H1 (cell line): ENCODE measurements at regions not wholly inside any gene's neighbourhood (a gene's known extent, or its start where the extent isn't known, plus 50 kb on each side); places are given as distances from the start of the nearest gene placed in this dataset.

Experiments
- CTCF ChIA-PET: fragments of 300-600 bp; sonication (Branson Sonifier 250); formaldehyde crosslinking; loops from one replicate; lab custom pipeline; 2021; ENCODE audit not compliant: partially characterized antibody; lab: Charles Lee
- POLR2A ChIA-PET: fragments of 300-600 bp; sonication (Branson Sonifier 250); formaldehyde crosslinking; loops from one replicate; lab custom pipeline; 2021; ENCODE audit warnings: inconsistent platforms; ENCODE audit not compliant: partially characterized antibody; lab: Charles Lee
- DNase-seq, 2 experiments: peaks; one replicate each; pipeline versions ENCODE4 v3.0.0 to v3.0.0-alpha.2; 2010 to 2022; ENCODE audit warnings: low spot score in 2 of 2, low read depth in 1 of 2, mixed read lengths in 1 of 2
- FAIRE-seq: peaks from 2 replicates; lab custom pipeline; 2011; peaks lifted over from hg19 to GRCh38; lab: Jason Lieb, UNC
- H2AFZ ChIP-seq: 2 replicates; pipeline ENCODE4 v1.8.1; 2012; ENCODE audit warnings: low read length, inconsistent platforms
- H2AK5ac ChIP-seq: 2 replicates; pipeline ENCODE4 v1.6.1; 2013; ENCODE audit warnings: low read depth, low read length
- H2BK120ac ChIP-seq: replicated peaks from 2 replicates; pipeline ENCODE3; 2013; ENCODE audit warnings: low read depth, low read length, inconsistent platforms
- H2BK12ac ChIP-seq: 2 replicates; pipeline ENCODE4 v1.6.1; 2013; ENCODE audit warnings: low read depth, low read length
- H2BK15ac ChIP-seq: 2 replicates; pipeline ENCODE4 v1.6.1; 2013; ENCODE audit warnings: low read length
- H2BK20ac ChIP-seq: 2 replicates; pipeline ENCODE4 v1.6.1; 2013; ENCODE audit warnings: low read length
- H2BK5ac ChIP-seq: 2 replicates; pipeline ENCODE4 v1.6.1; 2013; ENCODE audit warnings: low read depth, low read length
- H3K14ac ChIP-seq: 2 replicates; pipeline ENCODE4 v1.6.1; 2013; ENCODE audit warnings: inconsistent platforms; ENCODE audit not compliant: insufficient read length
- H3K18ac ChIP-seq: 2 replicates; pipeline ENCODE4 v1.6.1; 2013; ENCODE audit warnings: low read length; ENCODE audit errors: extremely low read depth
- H3K23ac ChIP-seq: 2 replicates; pipeline ENCODE4 v1.6.1; 2013; ENCODE audit warnings: inconsistent platforms; ENCODE audit not compliant: insufficient read length
- H3K23me2 ChIP-seq: 2 replicates; pipeline ENCODE4 v1.6.1; 2013; ENCODE audit warnings: low read depth, low read length
- H3K27ac ChIP-seq: 2 replicates; pipeline ENCODE4 v1.6.1; 2011; ENCODE audit warnings: low read depth, low read length, inconsistent platforms
- H3K27me3 ChIP-seq, 4 experiments: replicated peaks in 1 of 4; 1 replicate in 1 of 4; 2 replicates in 3 of 4; pipeline versions ENCODE4 v1.6.1 to v1.8.1; 2011 to 2013; ENCODE audit warnings: low read length in 3 of 4, mild to moderate bottlenecking in 3 of 4, inconsistent platforms in 2 of 4, mixed read lengths in 2 of 4, moderate library complexity in 1 of 4; ENCODE audit not compliant: control insufficient read depth in 3 of 4, insufficient read depth in 3 of 4; ENCODE audit errors: extremely low read depth in 1 of 4
- H3K36me3 ChIP-seq, 4 experiments: 2 replicates each; pipeline versions ENCODE4 v1.6.1 to v1.8.1; 2011 to 2013; ENCODE audit warnings: mild to moderate bottlenecking in 4 of 4, low read length in 3 of 4, moderate library complexity in 2 of 4, control low read depth in 1 of 4, inconsistent platforms in 1 of 4; ENCODE audit not compliant: insufficient read depth in 4 of 4, control insufficient read depth in 2 of 4
- H3K4ac ChIP-seq: replicated peaks from 2 replicates; pipeline ENCODE3; 2013; ENCODE audit warnings: low read length, low read depth, mixed read lengths, inconsistent platforms; ENCODE audit not compliant: insufficient read length
- H3K4me1 ChIP-seq, 4 experiments: replicated peaks in 1 of 4; 1 replicate in 1 of 4; 2 replicates in 3 of 4; pipeline versions ENCODE4 v1.6.1 to v1.8.1; 2011 to 2013; ENCODE audit warnings: low read length in 3 of 4, inconsistent platforms in 2 of 4, mixed read lengths in 1 of 4; ENCODE audit not compliant: insufficient read depth in 4 of 4, control insufficient read depth in 3 of 4
- H3K4me2 ChIP-seq, 2 experiments: 2 replicates each; pipeline versions ENCODE4 v1.6.1 to v1.8.1; 2011 to 2013; ENCODE audit warnings: low read depth in 2 of 2, low read length in 2 of 2, control low read depth in 1 of 2, inconsistent platforms in 1 of 2, mild to moderate bottlenecking in 1 of 2; ENCODE audit not compliant: insufficient read depth in 1 of 2
- H3K4me3 ChIP-seq, 4 experiments: fragments of 200-600, 300-600 bp in 1 of 4; sonication (generic), shearing (Covaris generic), sonication (Bioruptor Twin) in 1 of 4; 2 replicates each; pipeline versions ENCODE4 v1.5.1 to v1.8.1; 2011 to 2016; ENCODE audit warnings: low read length in 4 of 4, low read depth in 3 of 4, control low read depth in 2 of 4, inconsistent platforms in 2 of 4, mild to moderate bottlenecking in 2 of 4, mixed read lengths in 1 of 4, moderate library complexity in 1 of 4; ENCODE audit not compliant: insufficient read depth in 2 of 4; ENCODE audit errors: extremely low read depth in 1 of 4
- H3K56ac ChIP-seq: replicated peaks from 2 replicates; pipeline ENCODE3; 2013; ENCODE audit warnings: low read depth, mild to moderate bottlenecking, mixed read lengths, low read length, inconsistent platforms; ENCODE audit not compliant: insufficient read length
- H3K79me1 ChIP-seq: 2 replicates; pipeline ENCODE4 v1.6.1; 2013; ENCODE audit warnings: low read depth, low read length, control low read depth
- H3K79me2 ChIP-seq, 2 experiments: 2 replicates each; pipeline versions ENCODE4 v1.6.1 to v1.8.1; 2012 to 2013; ENCODE audit warnings: low read length in 2 of 2, mild to moderate bottlenecking in 2 of 2, inconsistent platforms in 1 of 2; ENCODE audit not compliant: insufficient read depth in 2 of 2, control insufficient read depth in 1 of 2
- H3K9ac ChIP-seq, 4 experiments: replicated peaks in 1 of 4; 1 replicate in 1 of 4; 2 replicates in 3 of 4; pipeline versions ENCODE4 v1.6.1 to v1.8.1; 2011 to 2013; ENCODE audit warnings: low read depth in 3 of 4, low read length in 3 of 4, control low read depth in 2 of 4, mild to moderate bottlenecking in 2 of 4, moderate library complexity in 2 of 4, inconsistent platforms in 1 of 4; ENCODE audit errors: extremely low read depth in 1 of 4
- H3K9me3 ChIP-seq, 2 experiments: 2 replicates each; pipeline versions ENCODE4 v1.6.1 to v1.8.1; 2012 to 2013; ENCODE audit warnings: mild to moderate bottlenecking in 2 of 2, moderate library complexity in 2 of 2, control low read depth in 1 of 2, inconsistent platforms in 1 of 2, low read depth in 1 of 2, low read length in 1 of 2, mixed read lengths in 1 of 2; ENCODE audit not compliant: insufficient read depth in 2 of 2
- H4K20me1 ChIP-seq, 2 experiments: replicated peaks in 1 of 2; 2 replicates each; pipeline versions ENCODE3 to v1.8.1; 2011 to 2013; ENCODE audit warnings: inconsistent platforms in 2 of 2, low read length in 2 of 2, mild to moderate bottlenecking in 1 of 2; ENCODE audit not compliant: insufficient read depth in 2 of 2, control insufficient read depth in 1 of 2
- H4K5ac ChIP-seq: 2 replicates; pipeline ENCODE4 v1.6.1; 2013; ENCODE audit warnings: low read length, low read depth, mixed read lengths, inconsistent platforms; ENCODE audit not compliant: insufficient read length
- H4K8ac ChIP-seq: 2 replicates; pipeline ENCODE4 v1.8.0; 2013; ENCODE audit warnings: mild to moderate bottlenecking, moderate library complexity, low read length, inconsistent platforms; ENCODE audit not compliant: insufficient read depth; ENCODE audit errors: extremely low read depth
- H4K91ac ChIP-seq: replicated peaks from 2 replicates; pipeline ENCODE3; 2013; ENCODE audit warnings: low read length, mixed read lengths, inconsistent platforms; ENCODE audit not compliant: insufficient read length
- BCL11A ChIP-seq, 2 experiments: IDR thresholded peaks; one replicate each; pipeline ENCODE4 v1.6.1; 2011; ENCODE audit warnings: low read depth in 2 of 2, low read length in 2 of 2, mild to moderate bottlenecking in 2 of 2
- CREB1 ChIP-seq: IDR thresholded peaks from 2 replicates; pipeline ENCODE4 v1.6.1; 2012; ENCODE audit warnings: inconsistent platforms
- CTBP2 ChIP-seq: IDR thresholded peaks from 2 replicates; pipeline ENCODE4 v1.7.0; 2011; ENCODE audit warnings: borderline replicate concordance, mild to moderate bottlenecking, moderate library complexity, mixed read lengths, low read length; ENCODE audit not compliant: insufficient read depth, insufficient read length
- EP300 ChIP-seq, 2 experiments: IDR thresholded peaks; 1 replicate in 1 of 2; 2 replicates in 1 of 2; pipeline ENCODE4 v1.6.1; 2011 to 2012; ENCODE audit warnings: low read depth in 2 of 2, low read length in 2 of 2, mild to moderate bottlenecking in 2 of 2, borderline replicate concordance in 1 of 2, inconsistent platforms in 1 of 2, moderate library complexity in 1 of 2
- GTF2F1 ChIP-seq: IDR thresholded peaks from 2 replicates; pipeline ENCODE4 v1.6.1; 2012; ENCODE audit warnings: low read depth, low read length, improper control_type of control experiment, borderline replicate concordance
- KDM5A ChIP-seq: fragments of 200-600 bp; IDR thresholded peaks from 2 replicates; pipeline ENCODE4 v1.7.1; 2012; ENCODE audit warnings: mild to moderate bottlenecking, low read length, inconsistent platforms, mixed read lengths
- PHF8 ChIP-seq: fragments of 200-600 bp; sonication (generic); conservative IDR thresholded peaks from 2 replicates; pipeline ENCODE4 v1.7.1; 2012; ENCODE audit warnings: low read depth, mild to moderate bottlenecking, inconsistent platforms, low read length, moderate library complexity
- RAD21 ChIP-seq, 2 experiments: IDR thresholded peaks in 1 of 2; conservative IDR thresholded peaks in 1 of 2; 2 replicates each; pipeline ENCODE4 v1.6.1; 2011; ENCODE audit warnings: low read depth in 2 of 2, low read length in 2 of 2, improper control_type of control experiment in 1 of 2, inconsistent platforms in 1 of 2, mild to moderate bottlenecking in 1 of 2, moderate library complexity in 1 of 2
- SIX5 ChIP-seq: IDR thresholded peaks from 2 replicates; pipeline ENCODE4 v1.6.1; 2011; ENCODE audit warnings: mild to moderate bottlenecking, low read depth, low read length
- SP2 ChIP-seq: IDR thresholded peaks from 2 replicates; pipeline ENCODE4 v1.6.1; 2012; ENCODE audit warnings: mild to moderate bottlenecking, low read length, inconsistent platforms
- WGBS, 2 experiments: shearing (Covaris generic) in 1 of 2; methylation state at CpG; one replicate each; pipeline versions ENCODE4 v1.1.6 to v1.1.7; 2013 to 2015; ENCODE audit warnings: low lambda C conversion rate in 2 of 2, mixed read lengths in 2 of 2, inconsistent platforms in 1 of 2, low coverage in 1 of 2, missing lambda C conversion rate in 1 of 2; ENCODE audit not compliant: insufficient replicate concordance in 2 of 2, insufficient coverage in 1 of 2, insufficient read length in 1 of 2; ENCODE audit errors: extremely low coverage in 1 of 2, missing lambda C conversion rate in 1 of 2; 5-methylcytosine and 5-hydroxymethylcytosine counted together
- TF ChIP-seq, protein P1 (sequence below): IDR thresholded peaks from 2 replicates; pipeline ENCODE4 v1.6.1; 2012; ENCODE audit warnings: low read length, inconsistent platforms
- TF ChIP-seq, protein P2 (sequence below): IDR thresholded peaks from 2 replicates; pipeline ENCODE4 v1.6.1; 2011; ENCODE audit warnings: low read depth, mild to moderate bottlenecking, low read length; ENCODE audit not compliant: insufficient read depth

DNA sequence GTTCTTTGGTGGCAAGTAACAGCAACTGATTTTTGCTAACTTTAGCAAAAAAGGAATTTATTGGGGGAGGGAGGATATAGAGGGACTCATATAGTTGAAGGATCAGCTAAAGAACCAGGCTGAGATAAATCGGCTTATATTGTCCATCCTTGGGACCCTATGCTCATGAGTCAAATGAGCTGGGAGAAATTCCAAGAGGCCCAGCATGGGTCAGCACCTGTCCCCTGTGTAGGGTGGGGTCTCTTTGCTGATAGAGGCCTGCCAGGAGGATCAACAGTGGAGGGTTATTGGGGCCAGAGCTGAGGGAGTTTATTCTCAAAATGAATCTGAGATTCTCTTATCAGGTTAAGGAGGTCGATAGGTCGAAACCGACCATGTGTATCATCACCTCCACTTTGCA is 97.2 kb downstream of the VAPA start:
- no peak overlapping the region for H3K14ac ChIP-seq
- H3K36me3 ChIP-seq, result no peaks in the 10 kb centered on the region
- no peak overlapping the region for H3K4me2 ChIP-seq
- DNase-seq (no peak), FAIRE-seq (no peak)
- ChIA-PET POLR2A (no interaction called here), CTCF (interaction anchor here (0.6 kb wide), 1 partner anchor 25 kb away, joined by 3 read pairs; no protein-coding TSS in a partner anchor)
- H2BK120ac ChIP-seq, result no peak overlapping the region
- H3K79me2 ChIP-seq, result no peaks in the 10 kb centered on the region
- no peak overlapping the region for H2AFZ ChIP-seq
- H3K27ac ChIP-seq, result no peak overlapping the region
- peaks cover 7% of the 10 kb centered on the region; the same call in 1 of the 2 replicates for H3K23me2 ChIP-seq
- no peak overlapping the region for H3K18ac ChIP-seq
- H2BK15ac ChIP-seq, result no peak overlapping the region
- WGBS, 2 experiments, result 88% methylated on average over 4 of the region's 4 CpGs; no CpG with 5 or more reads in 1 of the 2 experiments
- no peak overlapping the region for H4K8ac ChIP-seq
- H3K4ac ChIP-seq, result no peak overlapping the region
- H3K23ac ChIP-seq, result no peak overlapping the region
- H2AK5ac ChIP-seq, result no peak overlapping the region
- H2BK5ac ChIP-seq, result no peak overlapping the region
- no peak overlapping the region for H3K9ac ChIP-seq
- H2BK12ac ChIP-seq, result no peak overlapping the region
- H3K27me3 ChIP-seq, result no peaks in the 10 kb centered on the region
- no peak overlapping the region for H2BK20ac ChIP-seq
- H3K56ac ChIP-seq, result no peak overlapping the region
- no peak overlapping the region for H4K91ac ChIP-seq
- no peaks in the 10 kb centered on the region for H3K9me3 ChIP-seq
- no peaks in the 10 kb centered on the region; a peak in 1 of 7 replicates for H3K4me1 ChIP-seq
- H4K20me1 ChIP-seq, result peaks cover 0 to 2% of the 10 kb centered on the region in 2 experiments
- no peak overlapping the region for H3K4me3 ChIP-seq
- H3K79me1 ChIP-seq, result no peaks in the 10 kb centered on the region
- H4K5ac ChIP-seq, result no peak overlapping the region
- TF ChIP-seq, protein P1, sequence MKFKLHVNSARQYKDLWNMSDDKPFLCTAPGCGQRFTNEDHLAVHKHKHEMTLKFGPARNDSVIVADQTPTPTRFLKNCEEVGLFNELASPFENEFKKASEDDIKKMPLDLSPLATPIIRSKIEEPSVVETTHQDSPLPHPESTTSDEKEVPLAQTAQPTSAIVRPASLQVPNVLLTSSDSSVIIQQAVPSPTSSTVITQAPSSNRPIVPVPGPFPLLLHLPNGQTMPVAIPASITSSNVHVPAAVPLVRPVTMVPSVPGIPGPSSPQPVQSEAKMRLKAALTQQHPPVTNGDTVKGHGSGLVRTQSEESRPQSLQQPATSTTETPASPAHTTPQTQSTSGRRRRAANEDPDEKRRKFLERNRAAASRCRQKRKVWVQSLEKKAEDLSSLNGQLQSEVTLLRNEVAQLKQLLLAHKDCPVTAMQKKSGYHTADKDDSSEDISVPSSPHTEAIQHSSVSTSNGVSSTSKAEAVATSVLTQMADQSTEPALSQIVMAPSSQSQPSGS, result no peak
- TF ChIP-seq PHF8 (no peak), SIX5 (no peak), KDM5A (no peak), EP300 (IDR thresholded peaks at IDR 0.05; ENCODE audit: borderline replicate concordance in 1 of 2, low read depth in 2 of 2, low read length in 2 of 2) (no peak), SP2 (no peak), GTF2F1 (no peak), BCL11A (IDR thresholded peaks at IDR 0.05; ENCODE audit: low read depth in 2 of 2, low read length in 2 of 2) (no peak), RAD21 (IDR thresholded peaks at IDR 0.05 in 1 of 2, conservative IDR thresholded peaks at IDR 0.05 in 1 of 2; ENCODE audit: low read depth in 2 of 2, low read length in 2 of 2) (no peak), CTBP2 (no peak), CREB1 (no peak)
- TF ChIP-seq, protein P2, sequence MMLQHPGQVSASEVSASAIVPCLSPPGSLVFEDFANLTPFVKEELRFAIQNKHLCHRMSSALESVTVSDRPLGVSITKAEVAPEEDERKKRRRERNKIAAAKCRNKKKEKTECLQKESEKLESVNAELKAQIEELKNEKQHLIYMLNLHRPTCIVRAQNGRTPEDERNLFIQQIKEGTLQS, result no peak
